ENCODE measurements at regions not wholly inside any gene's neighbourhood (a gene's known extent, or its start where the extent isn't known, plus 50 kb on each side); places are given as distances from the start of the nearest gene placed in this dataset.
A peak's percentile ranks its signal among the peaks of the same experiment; 100 is the strongest.

DNA sequence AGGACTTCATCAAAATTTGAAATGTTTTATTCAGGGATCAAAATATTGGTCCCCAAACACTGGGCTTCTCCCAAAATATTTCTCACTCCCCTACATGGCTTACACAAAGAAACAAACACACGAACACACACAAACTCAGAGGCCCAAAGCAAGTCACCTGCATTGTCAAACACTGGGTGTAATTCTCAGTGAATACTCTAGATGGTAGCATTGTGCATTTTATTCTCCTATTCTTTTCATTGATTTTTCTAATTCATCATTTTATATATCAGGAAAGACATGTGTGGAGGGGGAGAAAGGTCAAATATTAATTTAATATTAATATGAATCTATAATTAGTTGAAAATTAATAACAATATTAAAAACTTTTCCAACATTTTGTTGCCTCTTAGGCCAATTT, 72.3 kb upstream of the TNMD start:
- DNase-seq, result peak; percentile 13

DNA sequence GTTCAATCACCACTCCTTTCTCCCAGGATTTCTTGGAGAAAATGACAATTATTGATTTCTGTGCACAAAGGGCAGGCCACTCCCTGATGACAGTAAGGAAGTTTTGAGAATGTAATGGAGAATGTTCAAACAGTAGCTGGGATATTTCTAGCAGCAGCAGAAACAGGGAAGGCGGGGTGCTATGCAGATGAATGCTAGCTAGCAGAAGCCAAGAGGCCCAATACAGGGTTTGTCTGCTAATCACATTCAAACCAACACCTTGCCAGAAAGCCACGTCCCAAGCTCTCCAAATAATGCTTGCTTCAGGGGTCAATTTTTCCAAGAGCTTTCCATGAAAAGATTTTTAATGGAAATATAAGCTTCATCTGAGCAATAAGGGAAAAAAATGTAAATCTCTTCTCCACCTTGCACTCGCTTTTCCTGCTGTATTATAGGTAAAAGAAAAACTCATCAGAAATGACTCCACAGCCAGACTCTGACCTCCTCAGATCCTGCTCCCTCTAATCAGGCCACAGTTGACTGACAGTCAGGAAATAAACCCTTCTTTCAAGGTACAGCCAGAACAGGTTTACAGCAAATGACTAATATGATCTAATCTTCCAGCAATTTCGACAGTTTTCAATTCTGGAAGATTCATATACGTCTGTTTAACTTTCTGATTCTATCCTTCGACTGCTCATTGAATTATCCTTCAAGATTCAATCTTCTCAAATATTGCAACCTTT, 84.7 kb upstream of the PCDH19 start:
- no peak for DNase-seq

DNA sequence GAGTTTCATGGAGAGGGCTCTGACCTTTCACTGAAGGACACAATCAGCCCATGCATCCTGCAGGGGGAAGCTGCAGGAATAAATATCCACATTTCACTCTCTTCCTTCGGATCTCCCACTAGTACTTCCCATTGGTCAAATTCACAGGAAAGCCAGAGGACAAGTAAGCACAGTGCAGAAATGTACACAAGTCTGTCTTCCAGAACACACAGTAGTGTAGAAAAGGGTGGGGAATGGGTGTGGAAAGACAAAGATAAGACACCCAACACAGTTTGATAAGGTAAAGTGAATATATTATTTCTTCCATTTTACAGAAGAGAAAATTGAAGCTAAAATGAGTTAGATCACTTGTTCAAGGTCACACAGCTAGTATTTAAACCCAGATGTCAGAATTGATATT, 81.1 kb upstream of the PCDH19 start:
- no peak for DNase-seq

DNA sequence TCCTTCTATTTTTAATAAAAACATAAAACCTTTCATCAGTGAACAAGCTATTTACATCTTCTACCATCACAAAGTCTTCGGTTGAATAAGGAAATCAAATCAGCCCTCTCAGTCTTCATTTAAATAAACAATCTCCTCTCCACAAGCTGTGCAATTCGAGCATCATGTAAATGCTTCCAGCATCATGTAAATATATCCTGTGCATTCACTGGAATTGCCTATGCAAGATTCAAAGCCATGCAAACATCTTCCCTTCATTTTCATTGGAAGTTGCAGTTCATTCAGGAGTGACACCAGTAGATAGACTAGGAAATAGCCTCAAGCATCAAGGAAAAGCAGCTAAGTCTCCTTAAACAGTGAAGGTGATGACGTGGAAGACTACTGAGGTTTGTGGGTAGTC, 77.7 kb upstream of the PCDH19 start:
- DNase-seq, result no peak

DNA sequence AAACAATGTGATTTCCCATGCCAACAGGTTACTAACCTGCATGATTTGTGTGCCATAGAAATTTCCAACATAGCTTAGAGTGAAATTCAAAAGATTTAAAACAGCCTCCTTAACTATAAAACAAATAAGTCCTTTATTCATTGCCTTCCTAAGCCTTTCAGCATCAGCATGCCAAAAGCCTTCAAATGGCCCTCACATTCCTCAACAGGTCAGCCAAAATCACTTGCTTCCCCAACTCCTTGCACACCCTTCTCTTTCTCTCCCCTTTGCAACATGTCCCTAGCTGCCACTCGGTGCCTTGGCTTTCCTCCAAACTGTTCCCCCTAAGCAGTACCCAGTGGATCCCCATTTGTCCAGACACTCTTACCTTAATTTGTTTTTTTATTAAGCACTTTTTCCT, 74.9 kb upstream of the PCDH19 start:
- DNase-seq, result no peak

DNA sequence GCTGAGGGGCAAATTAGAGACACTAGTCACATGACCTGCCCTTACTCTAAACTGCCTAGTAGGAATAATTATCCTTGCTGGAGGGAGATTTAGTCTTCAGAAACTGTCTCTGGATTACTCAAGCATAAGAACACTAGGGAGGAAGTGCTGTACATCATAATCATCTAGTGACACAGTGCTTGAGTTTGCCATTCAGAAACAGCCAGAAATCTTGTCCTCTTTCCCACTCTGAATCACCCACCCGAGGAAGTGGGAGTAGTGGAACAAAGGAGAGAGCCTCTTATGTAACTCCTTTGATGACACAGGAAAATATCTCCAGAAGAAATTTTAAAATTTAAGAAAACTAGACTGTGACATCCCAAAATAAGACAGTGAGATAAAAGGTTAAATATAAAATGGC, 69.3 kb upstream of the PCDH19 start:
- no peak for DNase-seq

DNA sequence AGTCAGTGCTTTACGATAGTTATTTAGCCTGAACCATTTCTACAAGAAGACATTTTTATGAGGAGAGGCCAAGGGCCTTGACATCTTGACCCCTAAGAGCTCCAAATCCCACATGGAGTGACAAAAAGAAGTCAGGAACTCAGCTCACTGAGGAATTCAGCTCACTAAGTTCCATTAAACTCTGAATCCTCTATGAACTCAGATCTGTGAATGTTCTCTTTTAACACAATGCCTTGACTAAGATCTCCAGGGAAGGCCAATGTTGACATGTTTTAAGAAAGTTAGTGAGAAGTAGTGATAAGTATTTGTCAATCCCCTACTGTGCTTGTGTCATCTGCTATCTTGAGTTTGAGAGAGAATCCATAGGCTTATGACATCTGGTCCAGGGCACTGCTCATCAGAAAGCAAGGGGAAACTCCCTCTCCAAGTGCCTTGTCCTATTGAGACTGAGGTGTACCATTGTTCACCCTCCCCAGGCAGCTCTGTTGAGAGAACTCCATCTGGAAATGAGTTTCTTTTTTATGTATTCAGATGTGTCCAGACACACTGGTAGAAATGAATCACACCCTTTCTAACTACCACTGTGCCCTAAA, 68.7 kb upstream of the PCDH19 start:
- no peak for DNase-seq

DNA sequence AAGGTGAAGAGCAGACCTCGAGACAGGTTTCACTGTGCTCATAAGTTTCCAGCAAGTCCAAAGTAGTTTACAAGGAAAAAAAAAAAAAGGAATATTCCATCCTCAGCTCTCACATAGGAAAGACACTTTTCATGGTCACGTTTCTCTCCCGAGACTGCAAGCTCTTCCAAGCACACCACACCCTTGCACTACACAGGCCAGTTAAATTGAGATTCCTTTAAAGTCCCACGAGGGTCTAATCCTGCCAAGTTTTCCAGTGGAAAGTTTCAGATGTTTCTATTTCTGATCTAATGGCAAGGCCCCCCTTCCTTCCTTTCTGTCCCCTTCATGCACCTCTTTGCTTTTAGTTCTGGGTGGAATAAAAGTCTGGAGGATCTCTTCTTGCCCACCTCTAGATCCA, 67.9 kb upstream of the PCDH19 start:
- DNase-seq, result no peak

DNA sequence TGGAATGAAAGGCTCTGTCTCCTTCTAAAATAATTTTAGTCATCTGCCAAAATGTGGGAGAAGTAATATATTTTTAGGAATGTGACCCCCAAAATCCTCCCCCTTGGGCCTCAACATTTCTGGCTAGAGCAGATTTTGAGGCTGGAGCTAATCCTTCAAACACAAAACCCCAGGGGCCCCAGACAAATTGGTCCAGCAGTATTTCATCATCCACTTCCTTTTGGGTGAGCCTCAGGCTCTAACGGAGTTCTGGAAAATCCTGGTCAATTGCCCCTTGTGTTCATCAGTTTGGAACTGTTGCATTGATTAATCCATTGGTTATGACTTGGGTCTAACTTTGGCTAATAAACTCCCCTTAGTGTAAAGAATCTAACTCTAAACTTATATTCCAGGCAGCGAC, 67.4 kb upstream of the PCDH19 start:
- DNase-seq, result no peak

Measured in CD4-positive, alpha-beta T cell treated with Interleukin-4 for 4 hours (primary cell).